Heart left ventricle (tissue), 16 donors: ENCODE measurements at regions not wholly inside any gene's neighbourhood (a gene's known extent, or its start where the extent isn't known, plus 50 kb on each side); places are given as distances from the start of the nearest gene placed in this dataset.

Experiments
- ATAC-seq, 4 donors: fragments of 200-7000 bp; cut with Tn5 transposase; one replicate each; pipeline ENCODE4 v1.9.1; 2020 to 2022; ENCODE audit warnings: moderate library complexity in 4 of 4, mild to moderate bottlenecking in 3 of 4, moderate number of reproducible peaks in 1 of 4
- DNase-seq, 5 donors: peaks; one replicate each; pipeline ENCODE4 v3.0.0-alpha.2; 2020
- H3K27ac ChIP-seq, 12 donors: fragments of 200-600 bp; sonication (generic) in 4 of 12; one replicate each; pipeline versions ENCODE4 v1.5.0 to v1.8.0; 2016 to 2022; ENCODE audit warnings: mild to moderate bottlenecking in 2 of 12
- H3K27me3 ChIP-seq, 9 donors: fragments of 200-600 bp; sonication (generic) in 2 of 9; one replicate each; pipeline versions ENCODE4 v1.5.1 to v1.8.0; 2016 to 2022; ENCODE audit warnings: mild to moderate bottlenecking in 3 of 9
- H3K36me3 ChIP-seq, 9 donors: fragments of 200-600 bp; sonication (generic) in 2 of 9; one replicate each; pipeline versions ENCODE4 v1.5.0 to v1.8.0; 2018 to 2022; ENCODE audit warnings: mild to moderate bottlenecking in 2 of 9
- H3K4me1 ChIP-seq, 12 donors: fragments of 200-600 bp; sonication (generic) in 4 of 12; one replicate each; pipeline versions ENCODE4 v1.5.0 to v1.8.0; 2016 to 2022; ENCODE audit warnings: mild to moderate bottlenecking in 3 of 12
- H3K4me3 ChIP-seq, 12 donors: fragments of 200-600 bp; sonication (generic) in 4 of 12; one replicate each; pipeline versions ENCODE4 v1.5.0 to v1.8.0; 2017 to 2022; ENCODE audit warnings: mild to moderate bottlenecking in 9 of 12, moderate library complexity in 4 of 12
- H3K9me3 ChIP-seq, 12 donors: fragments of 200-600 bp; sonication (generic) in 4 of 12; one replicate each; pipeline versions ENCODE4 v1.5.0 to v1.8.0; 2016 to 2022; ENCODE audit warnings: mild to moderate bottlenecking in 1 of 12
- CTCF ChIP-seq, 12 donors: fragments of 200-600 bp; sonication (generic) in 4 of 12; IDR thresholded peaks; one replicate each; pipeline versions ENCODE4 v1.5.0 to v1.8.0; 2018 to 2022; ENCODE audit warnings: antibody characterized with exemption in 12 of 12, mild to moderate bottlenecking in 5 of 12
- POLR2A ChIP-seq, 2 donors: fragments of 450-650 bp; IDR thresholded peaks; one replicate each; pipeline ENCODE4 v1.6.1; 2017; ENCODE audit warnings: antibody characterized with exemption in 2 of 2, mild to moderate bottlenecking in 2 of 2, moderate library complexity in 2 of 2
- WGBS, 4 donors: extraction: QIAGEN DNeasy Blood & Tissue Kit in 2 of 4; methylation state at CpG; one replicate each; pipeline versions ENCODE4 v1.1.5 to v1.1.7; 2013 to 2018; 5-methylcytosine and 5-hydroxymethylcytosine counted together
- intact Hi-C, 10 donors: fragments of 100-400 bp; cut with DNase I; formaldehyde crosslinking; loops; one replicate each; pipeline versions ENCODE4 v1.11.1 to v1.14.2; 2022
- donor health status: ischemic (EF 13 %, LVEDD 7.1; RV severe dilation, severe dysfunction).
- donor health status: healthy with polysubstance abuse.
- donor health status: DM: no; HTN: yes; CAD: no.
- donor health status: DM: no; HTN: no; CAD: no.
- donor health status: ischemic (EF 25% LVEDD 6.9; RV normal size, moderate dysfunction).
- donor health status: ischemic (EF 25% LVEDD 5.7; RV mildly dilated, moderate dysfunction).
- donor health status: healthy.
- donor health status: DM: yes; HTN: yes; CAD: no.
- donor health status: ischemic (EF 35%, LVEDD 5.7; RV mildly dilated, moderate dysfunction).
- donor health status: nonischemic (EF 11% LVEDD 7.7; RV severe dilation, severe dysfunction).
- donor health status: DM: yes; HTN: yes; CAD: no.
- donor health status: PGD.
- donor health status: ischemic (EF 29% LVEDD 5.4; RV normal size, mild dysfunction).
- donor health status: nonischemic (EF 23%, LVEDD 6.1; RV moderate dilation, normal function).

DNA sequence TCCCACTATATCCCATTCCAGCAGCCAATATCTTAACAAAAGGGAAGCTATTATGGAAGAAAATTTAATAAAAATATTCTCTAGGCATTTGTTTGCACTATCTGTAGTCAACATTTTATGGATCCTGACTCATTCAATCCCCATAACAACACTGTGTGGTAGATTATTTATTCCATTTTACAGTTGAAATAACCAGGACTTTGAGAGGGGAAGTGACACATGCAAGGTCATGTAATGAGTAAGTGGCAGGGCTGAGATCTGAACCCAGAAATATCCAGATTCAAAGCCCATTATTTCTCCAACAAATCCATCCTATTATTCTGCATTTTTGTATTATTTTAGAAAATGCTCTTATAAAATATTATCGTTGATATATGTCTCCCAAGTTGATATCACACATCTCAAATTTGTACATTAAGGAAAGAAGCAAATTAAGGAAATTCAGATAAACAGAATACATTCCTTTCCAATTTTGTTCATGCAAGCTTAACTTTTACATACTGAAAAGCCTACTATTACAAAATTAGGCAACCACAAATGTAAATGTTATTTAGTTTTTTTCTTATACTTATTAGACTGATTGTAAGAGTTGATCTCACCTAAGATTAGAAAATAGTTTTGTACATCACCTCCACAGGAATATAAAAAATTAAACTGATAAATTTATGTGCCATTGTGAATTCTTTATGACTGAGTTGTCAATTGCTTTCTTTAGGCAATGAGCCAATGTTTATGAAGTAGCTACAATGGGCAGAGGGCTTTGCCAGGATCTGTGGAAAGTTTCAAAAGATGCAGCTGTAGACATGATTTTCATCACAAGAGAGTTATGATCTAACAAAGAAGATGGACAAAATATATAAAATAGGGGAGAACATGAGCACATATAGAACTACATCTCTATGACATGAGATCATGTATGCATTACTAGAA is 55.1 kb upstream of the E2F7 start:
- 79 to 85% (median 81%) methylated on average over 1 of the region's 1 CpG for WGBS, 4 donors
- DNase-seq (no peak), ATAC-seq (no peak)
- no peaks in the 10 kb centered on the region for H3K9me3 ChIP-seq
- TF ChIP-seq POLR2A (IDR thresholded peaks at IDR 0.05) = no peak
- no peak for TF ChIP-seq CTCF (IDR thresholded peaks at IDR 0.05)
- intact Hi-C loops = no loop called here
- no peaks in the 10 kb centered on the region for H3K36me3 ChIP-seq
- no peak overlapping the region for H3K4me3 ChIP-seq
- no peaks in the 10 kb centered on the region for H3K4me1 ChIP-seq
- no peak overlapping the region for H3K27ac ChIP-seq
- H3K27me3 ChIP-seq = no peaks in the 10 kb centered on the region

- TF ChIP-seq CTCF (IDR thresholded peaks at IDR 0.05) (no peak), POLR2A (IDR thresholded peaks at IDR 0.05) (no peak)
- no peak overlapping the region for H3K4me3 ChIP-seq
- H3K27ac ChIP-seq = no peak overlapping the region
- no peaks in the 10 kb centered on the region for H3K27me3 ChIP-seq
- 57 to 70% (median 67%) methylated on average over 2 of the region's 2 CpGs for WGBS, 4 donors
- intact Hi-C loops = no loop called here
- H3K4me1 ChIP-seq = no peaks in the 10 kb centered on the region
- no peaks in the 10 kb centered on the region for H3K9me3 ChIP-seq
- no peak for ATAC-seq
- no peaks in the 10 kb centered on the region for H3K36me3 ChIP-seq
- DNase-seq = no peak
These were observed 53.3 kb upstream of the E2F7 start for GRCh38 chr12:77118696-77119095.

DNA sequence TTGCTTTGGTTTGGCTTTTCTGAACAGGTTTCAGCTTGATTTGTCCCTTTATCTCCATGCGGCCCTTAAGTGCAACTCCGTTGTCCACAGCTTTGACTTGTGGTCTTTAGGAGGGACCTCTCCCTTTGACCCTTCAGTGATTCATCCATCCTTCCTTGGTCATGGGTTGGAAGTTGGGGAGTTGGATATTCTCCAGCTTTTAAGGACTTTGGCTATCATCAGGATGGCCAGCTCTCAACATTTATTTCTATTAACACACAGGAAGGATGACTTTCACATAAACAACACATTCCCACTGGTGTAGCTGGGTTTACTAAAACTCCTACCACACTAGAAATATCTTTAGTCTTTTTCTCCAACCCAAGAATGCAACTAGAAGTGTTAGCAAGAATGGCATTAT is 50.9 kb upstream of the E2F7 start:
- DNase-seq = no peak
- intact Hi-C loops = no loop called here
- no peak for ATAC-seq
- Histone ChIP-seq H3K9me3 (peaks cover 0 to 9% (median under 1%) of the 10 kb centered on the region in 12 donors), H3K27ac (no peak overlapping the region), H3K27me3 (no peaks in the 10 kb centered on the region), H3K36me3 (no peaks in the 10 kb centered on the region), H3K4me1 (no peaks in the 10 kb centered on the region), H3K4me3 (no peak overlapping the region)
- WGBS, 4 donors = 63 to 95% (median 80%) methylated on average over 2 of the region's 2 CpGs
- no peak for TF ChIP-seq POLR2A (IDR thresholded peaks at IDR 0.05)
- no peak for TF ChIP-seq CTCF (IDR thresholded peaks at IDR 0.05)

DNA sequence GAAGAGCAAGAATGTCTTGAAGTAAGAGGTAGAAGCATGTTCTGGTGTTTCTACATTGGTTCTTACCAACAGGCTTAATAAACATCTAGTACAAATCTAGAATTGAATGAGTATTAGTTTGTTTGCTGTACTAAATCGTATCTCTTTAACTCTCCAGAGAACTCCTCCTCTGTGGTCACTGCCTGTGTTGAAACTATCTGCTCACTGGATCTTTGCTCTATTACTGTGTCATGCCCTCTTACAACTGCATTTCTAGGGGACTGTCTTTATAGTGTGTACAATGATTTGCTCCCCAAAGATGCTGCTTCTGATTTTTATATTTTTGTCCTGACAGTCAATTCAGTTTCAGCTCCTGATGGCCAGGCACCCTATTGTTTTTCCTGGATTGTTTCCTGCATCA is 50.1 kb upstream of the E2F7 start:
- ATAC-seq (no peak), DNase-seq (no peak)
- Histone ChIP-seq H3K4me3 (no peak overlapping the region), H3K27me3 (no peaks in the 10 kb centered on the region), H3K36me3 (no peaks in the 10 kb centered on the region), H3K9me3 (peaks cover 0 to 13% (median 3%) of the 10 kb centered on the region in 12 donors), H3K4me1 (no peaks in the 10 kb centered on the region), H3K27ac (no peak overlapping the region)
- intact Hi-C loops = no loop called here
- TF ChIP-seq POLR2A (IDR thresholded peaks at IDR 0.05) = no peak
- TF ChIP-seq CTCF (IDR thresholded peaks at IDR 0.05) = no peak
- WGBS, 4 donors = 74 to 86% (median 83%) methylated on average over 1 of the region's 1 CpG
